ENCODE measurements at regions not wholly inside any gene's neighbourhood (a gene's known extent, or its start where the extent isn't known, plus 50 kb on each side); places are given as distances from the start of the nearest gene placed in this dataset.
"Not testable (repeated sequence)": the region's sequence is repeated elsewhere in the genome, so short reads cannot be mapped to it uniquely, and the experiment has no call there.

- in situ Hi-C loops (cut with MboI; ENCODE audit: low sequenced_read_pairs in 4 of 4): no loop called here
- H3K4me1 ChIP-seq: no peaks in the 10 kb centered on the region
- H3K9me3 ChIP-seq: no peaks in the 10 kb centered on the region
- ATAC-seq (no peak), DNase-seq (no peak)
- intact Hi-C loops (cut with DNase I; ENCODE audit: low total_unique reads): no loop called here
- H3K36me3 ChIP-seq: no peaks in the 10 kb centered on the region
- H3K27ac ChIP-seq: no peak overlapping the region
- TF ChIP-seq POLR2A (IDR thresholded peaks at IDR 0.05): no peak
- TF ChIP-seq CTCF (IDR thresholded peaks at IDR 0.05 in 4 of 5, conservative IDR thresholded peaks at IDR 0.05 in 1 of 5): no peak
- H3K27me3 ChIP-seq: no peaks in the 10 kb centered on the region
- no peak overlapping the region for H3K4me3 ChIP-seq
These were observed 836.6 kb downstream of the RNF144A start for GRCh38 chr2:7753777-7754176.

GRCh38 chr2:7755879-7756278, 838.7 kb downstream of the RNF144A start:
- H3K27ac ChIP-seq: no peak overlapping the region
- ATAC-seq (no peak), DNase-seq (no peak)
- no peak for TF ChIP-seq POLR2A (IDR thresholded peaks at IDR 0.05)
- no peak for TF ChIP-seq CTCF (IDR thresholded peaks at IDR 0.05 in 4 of 5, conservative IDR thresholded peaks at IDR 0.05 in 1 of 5)
- no peaks in the 10 kb centered on the region for H3K27me3 ChIP-seq
- intact Hi-C loops (cut with DNase I; ENCODE audit: low total_unique reads) (no loop called here), in situ Hi-C loops (cut with MboI; ENCODE audit: low sequenced_read_pairs in 4 of 4) (no loop called here)
- no peaks in the 10 kb centered on the region for H3K4me1 ChIP-seq
- H3K9me3 ChIP-seq: no peaks in the 10 kb centered on the region
- no peak overlapping the region for H3K4me3 ChIP-seq
- H3K36me3 ChIP-seq: no peaks in the 10 kb centered on the region

GRCh38 chr2:7758073-7758759, 841.0 kb downstream of the RNF144A start:
- Histone ChIP-seq H3K27ac (no peak overlapping the region), H3K9me3 (no peaks in the 10 kb centered on the region), H3K4me1 (no peaks in the 10 kb centered on the region), H3K36me3 (no peaks in the 10 kb centered on the region), H3K27me3 (no peaks in the 10 kb centered on the region), H3K4me3 (no peak overlapping the region)
- DNase-seq: no peak
- ATAC-seq: no peak
- no peak for TF ChIP-seq CTCF (IDR thresholded peaks at IDR 0.05 in 4 of 5, conservative IDR thresholded peaks at IDR 0.05 in 1 of 5)
- no peak for TF ChIP-seq POLR2A (IDR thresholded peaks at IDR 0.05)
- in situ Hi-C loops (cut with MboI; ENCODE audit: low sequenced_read_pairs in 4 of 4): no loop called here
- intact Hi-C loops (cut with DNase I; ENCODE audit: low total_unique reads): no loop called here

GRCh38 chr2:7759898-7760297, 842.7 kb downstream of the RNF144A start:
- no peaks in the 10 kb centered on the region for H3K36me3 ChIP-seq
- no peak overlapping the region for H3K4me3 ChIP-seq
- H3K9me3 ChIP-seq: no peaks in the 10 kb centered on the region
- intact Hi-C loops (cut with DNase I; ENCODE audit: low total_unique reads) (no loop called here), in situ Hi-C loops (cut with MboI; ENCODE audit: low sequenced_read_pairs in 4 of 4) (no loop called here)
- TF ChIP-seq POLR2A (IDR thresholded peaks at IDR 0.05): no peak
- TF ChIP-seq CTCF (IDR thresholded peaks at IDR 0.05 in 4 of 5, conservative IDR thresholded peaks at IDR 0.05 in 1 of 5): no peak
- no peaks in the 10 kb centered on the region for H3K4me1 ChIP-seq
- DNase-seq (no peak), ATAC-seq (no peak)
- no peak overlapping the region for H3K27ac ChIP-seq
- H3K27me3 ChIP-seq: no peaks in the 10 kb centered on the region

GRCh38 chr2:7763418-7763817, 846.2 kb downstream of the RNF144A start:
- H3K36me3 ChIP-seq; ATAC-seq; H3K27ac ChIP-seq; H3K4me3 ChIP-seq; H3K27me3 ChIP-seq; H3K9me3 ChIP-seq; DNase-seq; intact Hi-C loops (cut with DNase I; ENCODE audit: low total_unique reads); in situ Hi-C loops (cut with MboI; ENCODE audit: low sequenced_read_pairs in 4 of 4); H3K4me1 ChIP-seq: not testable (repeated sequence)
